Mononuclear cell (primary cell): ENCODE measurements at regions not wholly inside any gene's neighbourhood (a gene's known extent, or its start where the extent isn't known, plus 50 kb on each side); places are given as distances from the start of the nearest gene placed in this dataset.

Source experiments
- H3K27me3 ChIP-seq: 2 replicates; pipeline ENCODE4 v1.6.0; 2011; ENCODE audit warnings: low read length, control low read depth; ENCODE audit not compliant: insufficient read depth
- H3K4me1 ChIP-seq: 2 replicates; pipeline ENCODE4 v1.5.1; 2011; ENCODE audit warnings: mild to moderate bottlenecking, low read length, control low read depth; ENCODE audit not compliant: insufficient read depth
- H3K4me3 ChIP-seq: 2 replicates; pipeline ENCODE4 v1.5.1; 2011; ENCODE audit warnings: mild to moderate bottlenecking, low read length, moderate library complexity
- H3K9me3 ChIP-seq: 2 replicates; pipeline ENCODE4 v1.5.1; 2011; ENCODE audit warnings: low read depth, mild to moderate bottlenecking, control low read depth, low read length

- Histone ChIP-seq H3K9me3 (peaks cover 6% of the 10 kb centered on the region), H3K4me1 (no peaks in the 10 kb centered on the region), H3K4me3 (no peak overlapping the region), H3K27me3 (no peaks in the 10 kb centered on the region)
Observed at GRCh38 chr2:185338104-185338503, 400.5 kb upstream of the FSIP2 start.

GRCh38 chr2:185347445-185347844 lies 391.2 kb upstream of the FSIP2 start:
- Histone ChIP-seq H3K9me3 (no peaks in the 10 kb centered on the region), H3K27me3 (no peaks in the 10 kb centered on the region), H3K4me1 (no peaks in the 10 kb centered on the region), H3K4me3 (no peak overlapping the region)

- no peaks in the 10 kb centered on the region for H3K27me3 ChIP-seq
- no peaks in the 10 kb centered on the region for H3K9me3 ChIP-seq
- no peak overlapping the region for H3K4me3 ChIP-seq
- H3K4me1 ChIP-seq: no peaks in the 10 kb centered on the region
Observed at GRCh38 chr2:185360776-185361175, 377.8 kb upstream of the FSIP2 start.

GRCh38 chr2:185372188-185372587 lies 366.4 kb upstream of the FSIP2 start:
- H3K4me1 ChIP-seq: no peaks in the 10 kb centered on the region
- no peaks in the 10 kb centered on the region for H3K9me3 ChIP-seq
- H3K4me3 ChIP-seq: no peak overlapping the region
- no peaks in the 10 kb centered on the region for H3K27me3 ChIP-seq

- Histone ChIP-seq H3K4me1 (no peaks in the 10 kb centered on the region), H3K9me3 (no peaks in the 10 kb centered on the region)
Observed at GRCh38 chr2:185373229-185373628, 365.4 kb upstream of the FSIP2 start.

GRCh38 chr2:185374878-185375277 lies 363.7 kb upstream of the FSIP2 start:
- Histone ChIP-seq H3K4me1 (no peaks in the 10 kb centered on the region), H3K9me3 (no peaks in the 10 kb centered on the region), H3K4me3 (no peak overlapping the region), H3K27me3 (no peaks in the 10 kb centered on the region)

More at GRCh38 chr2:185373229-185373628, 365.4 kb upstream of the FSIP2 start:
- Histone ChIP-seq H3K27me3 (no peaks in the 10 kb centered on the region), H3K4me3 (no peak overlapping the region)

GRCh38 chr2:185375731-185376130 lies 362.9 kb upstream of the FSIP2 start:
- Histone ChIP-seq H3K9me3 (no peaks in the 10 kb centered on the region), H3K4me1 (no peaks in the 10 kb centered on the region), H3K4me3 (no peak overlapping the region), H3K27me3 (no peaks in the 10 kb centered on the region)

GRCh38 chr2:185381631-185382030 lies 357.0 kb upstream of the FSIP2 start:
- no peaks in the 10 kb centered on the region for H3K9me3 ChIP-seq
- no peaks in the 10 kb centered on the region for H3K27me3 ChIP-seq
- H3K4me3 ChIP-seq: no peak overlapping the region
- H3K4me1 ChIP-seq: no peaks in the 10 kb centered on the region

GRCh38 chr2:185384822-185385560 lies 353.6 kb upstream of the FSIP2 start:
- no peaks in the 10 kb centered on the region for H3K27me3 ChIP-seq
- H3K4me3 ChIP-seq: no peak overlapping the region
- H3K4me1 ChIP-seq: no peaks in the 10 kb centered on the region
- H3K9me3 ChIP-seq: no peaks in the 10 kb centered on the region

GRCh38 chr2:185388226-185388625 lies 350.4 kb upstream of the FSIP2 start:
- no peaks in the 10 kb centered on the region for H3K4me1 ChIP-seq

GRCh38 chr2:185391543-185391942 lies 347.1 kb upstream of the FSIP2 start:
- Histone ChIP-seq H3K9me3 (no peaks in the 10 kb centered on the region), H3K4me3 (no peak overlapping the region), H3K4me1 (no peaks in the 10 kb centered on the region), H3K27me3 (no peaks in the 10 kb centered on the region)

More at GRCh38 chr2:185388226-185388625, 350.4 kb upstream of the FSIP2 start:
- Histone ChIP-seq H3K27me3 (no peaks in the 10 kb centered on the region), H3K4me3 (no peak overlapping the region), H3K9me3 (no peaks in the 10 kb centered on the region)

GRCh38 chr2:185393091-185393490 lies 345.5 kb upstream of the FSIP2 start:
- Histone ChIP-seq H3K27me3 (no peaks in the 10 kb centered on the region), H3K4me1 (no peaks in the 10 kb centered on the region), H3K9me3 (no peaks in the 10 kb centered on the region), H3K4me3 (no peak overlapping the region)

GRCh38 chr2:185402474-185402873 lies 336.1 kb upstream of the FSIP2 start:
- Histone ChIP-seq H3K9me3 (no peaks in the 10 kb centered on the region), H3K4me3 (no peak overlapping the region), H3K27me3 (no peaks in the 10 kb centered on the region), H3K4me1 (no peaks in the 10 kb centered on the region)

GRCh38 chr2:185404578-185404977 lies 334.0 kb upstream of the FSIP2 start:
- Histone ChIP-seq H3K4me1 (no peaks in the 10 kb centered on the region), H3K4me3 (no peak overlapping the region), H3K27me3 (no peaks in the 10 kb centered on the region), H3K9me3 (no peaks in the 10 kb centered on the region)

GRCh38 chr2:185417111-185417510 lies 321.5 kb upstream of the FSIP2 start:
- H3K4me1 ChIP-seq: no peaks in the 10 kb centered on the region
- H3K4me3 ChIP-seq: no peak overlapping the region
- peaks cover 4% of the 10 kb centered on the region for H3K9me3 ChIP-seq
- H3K27me3 ChIP-seq: no peaks in the 10 kb centered on the region

GRCh38 chr2:185417688-185418087 lies 320.9 kb upstream of the FSIP2 start:
- no peak overlapping the region for H3K4me3 ChIP-seq
- H3K9me3 ChIP-seq: peaks cover 4% of the 10 kb centered on the region
- H3K4me1 ChIP-seq: no peaks in the 10 kb centered on the region
- H3K27me3 ChIP-seq: no peaks in the 10 kb centered on the region
